Activated T-helper 1 cell treated with Interleukin-2 at 50 U/mL for 16 hours (primary cell): ENCODE measurements at regions not wholly inside any gene's neighbourhood (a gene's known extent, or its start where the extent isn't known, plus 50 kb on each side); places are given as distances from the start of the nearest gene placed in this dataset.
"Not testable (repeated sequence)": the region's sequence is repeated elsewhere in the genome, so short reads cannot be mapped to it uniquely, and the experiment has no call there.

Source experiments
- DNase-seq: peaks from one replicate; pipeline ENCODE4 v3.0.0-alpha.2; 2020; ENCODE audit warnings: low read depth

- DNase-seq: no peak
These were observed 97.6 kb downstream of the LYZL2 start for GRCh38 chr10:30531751-30532530.

GRCh38 chr10:30529373-30529998, 95.5 kb downstream of the MAP3K8 start:
- peak; percentile 65 for DNase-seq

- no peak for DNase-seq
These were observed 94.4 kb downstream of the MAP3K8 start for GRCh38 chr10:30528429-30528786.

- no peak for DNase-seq
These were observed 93.8 kb downstream of the MAP3K8 start for GRCh38 chr10:30527623-30528428.

GRCh38 chr10:30522661-30523078, 88.7 kb downstream of the MAP3K8 start:
- not testable (repeated sequence) for DNase-seq

GRCh38 chr10:30518907-30519306, 84.9 kb downstream of the MAP3K8 start:
- no peak for DNase-seq
